ENCODE measurements at regions not wholly inside any gene's neighbourhood (a gene's known extent, or its start where the extent isn't known, plus 50 kb on each side); places are given as distances from the start of the nearest gene placed in this dataset.

DNA sequence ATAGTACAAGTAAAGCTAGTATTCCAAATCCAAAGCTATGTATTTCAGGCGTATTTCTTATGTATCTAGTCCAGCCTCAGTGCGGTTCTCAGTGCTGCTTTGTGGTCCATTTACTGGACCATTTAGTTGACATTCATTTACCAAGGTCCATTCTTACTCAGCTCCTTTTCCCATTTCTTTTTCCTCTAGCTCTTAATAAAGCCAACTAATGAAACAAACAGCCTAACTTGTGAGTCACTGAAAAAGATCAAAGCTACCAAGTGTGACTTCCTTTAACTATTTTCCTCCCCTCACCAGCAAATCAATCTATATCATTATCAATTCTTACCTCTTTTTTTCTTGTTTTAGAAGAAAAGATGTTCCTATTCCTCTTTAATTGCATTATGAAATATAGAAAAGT, 64.0 kb downstream of the CYB561 start:
- DNase-seq (ENCODE audit: low spot score): no peak
